ENCODE measurements at regions not wholly inside any gene's neighbourhood (a gene's known extent, or its start where the extent isn't known, plus 50 kb on each side); places are given as distances from the start of the nearest gene placed in this dataset.

DNA sequence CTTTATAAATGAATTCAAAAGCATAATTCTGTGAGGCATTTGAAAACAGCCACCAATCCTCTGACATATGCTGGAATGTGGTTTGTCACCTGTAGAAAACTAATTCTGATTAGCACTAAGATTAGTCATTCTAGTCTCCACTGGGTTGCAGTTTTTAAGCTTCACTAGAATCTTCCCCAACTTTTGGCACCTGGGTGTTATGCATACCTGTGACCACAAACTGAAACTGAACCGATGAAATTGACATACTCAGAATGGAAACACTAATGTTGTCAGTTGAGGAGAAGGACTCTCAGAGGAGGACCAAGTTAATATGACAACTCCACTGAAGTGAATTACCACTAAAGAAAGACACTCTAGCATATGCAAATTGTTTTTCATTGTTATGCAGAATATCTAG, 285.8 kb upstream of the NEGR1 start:
- no peaks in the 10 kb centered on the region for H3K4me1 ChIP-seq (ENCODE audit: insufficient read depth, poor library complexity, severe bottlenecking)
- H3K36me3 ChIP-seq (ENCODE audit: low read depth) = no peaks in the 10 kb centered on the region
- no peaks in the 10 kb centered on the region for H3K27me3 ChIP-seq (ENCODE audit: insufficient read depth, poor library complexity, severe bottlenecking)
- DNase-seq (ENCODE audit: low spot score) (no peak), ATAC-seq (ENCODE audit: low read depth) (no peak)
- no peak overlapping the region for H3K4me3 ChIP-seq (ENCODE audit: severe bottlenecking)
- TF ChIP-seq, protein P1, sequence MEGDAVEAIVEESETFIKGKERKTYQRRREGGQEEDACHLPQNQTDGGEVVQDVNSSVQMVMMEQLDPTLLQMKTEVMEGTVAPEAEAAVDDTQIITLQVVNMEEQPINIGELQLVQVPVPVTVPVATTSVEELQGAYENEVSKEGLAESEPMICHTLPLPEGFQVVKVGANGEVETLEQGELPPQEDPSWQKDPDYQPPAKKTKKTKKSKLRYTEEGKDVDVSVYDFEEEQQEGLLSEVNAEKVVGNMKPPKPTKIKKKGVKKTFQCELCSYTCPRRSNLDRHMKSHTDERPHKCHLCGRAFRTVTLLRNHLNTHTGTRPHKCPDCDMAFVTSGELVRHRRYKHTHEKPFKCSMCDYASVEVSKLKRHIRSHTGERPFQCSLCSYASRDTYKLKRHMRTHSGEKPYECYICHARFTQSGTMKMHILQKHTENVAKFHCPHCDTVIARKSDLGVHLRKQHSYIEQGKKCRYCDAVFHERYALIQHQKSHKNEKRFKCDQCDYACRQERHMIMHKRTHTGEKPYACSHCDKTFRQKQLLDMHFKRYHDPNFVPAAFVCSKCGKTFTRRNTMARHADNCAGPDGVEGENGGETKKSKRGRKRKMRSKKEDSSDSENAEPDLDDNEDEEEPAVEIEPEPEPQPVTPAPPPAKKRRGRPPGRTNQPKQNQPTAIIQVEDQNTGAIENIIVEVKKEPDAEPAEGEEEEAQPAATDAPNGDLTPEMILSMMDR (IDR thresholded peaks at IDR 0.05; ENCODE audit: poor library complexity, severe bottlenecking) = no peak
- H3K27ac ChIP-seq (ENCODE audit: poor library complexity, severe bottlenecking) = no peak overlapping the region
- H3K9me3 ChIP-seq (ENCODE audit: severe bottlenecking) = no peaks in the 10 kb centered on the region

GRCh38 chr1:72567521-72567920, 285.2 kb upstream of the NEGR1 start:
- no peak overlapping the region for H3K27ac ChIP-seq (ENCODE audit: poor library complexity, severe bottlenecking)
- no peaks in the 10 kb centered on the region for H3K27me3 ChIP-seq (ENCODE audit: insufficient read depth, poor library complexity, severe bottlenecking)
- TF ChIP-seq, protein P1 (IDR thresholded peaks at IDR 0.05; ENCODE audit: poor library complexity, severe bottlenecking) = no peak
- no peaks in the 10 kb centered on the region for H3K36me3 ChIP-seq (ENCODE audit: low read depth)
- ATAC-seq (ENCODE audit: low read depth) (no peak), DNase-seq (ENCODE audit: low spot score) (no peak)
- no peak overlapping the region for H3K4me3 ChIP-seq (ENCODE audit: severe bottlenecking)
- no peaks in the 10 kb centered on the region for H3K9me3 ChIP-seq (ENCODE audit: severe bottlenecking)
- no peaks in the 10 kb centered on the region for H3K4me1 ChIP-seq (ENCODE audit: insufficient read depth, poor library complexity, severe bottlenecking)

DNA sequence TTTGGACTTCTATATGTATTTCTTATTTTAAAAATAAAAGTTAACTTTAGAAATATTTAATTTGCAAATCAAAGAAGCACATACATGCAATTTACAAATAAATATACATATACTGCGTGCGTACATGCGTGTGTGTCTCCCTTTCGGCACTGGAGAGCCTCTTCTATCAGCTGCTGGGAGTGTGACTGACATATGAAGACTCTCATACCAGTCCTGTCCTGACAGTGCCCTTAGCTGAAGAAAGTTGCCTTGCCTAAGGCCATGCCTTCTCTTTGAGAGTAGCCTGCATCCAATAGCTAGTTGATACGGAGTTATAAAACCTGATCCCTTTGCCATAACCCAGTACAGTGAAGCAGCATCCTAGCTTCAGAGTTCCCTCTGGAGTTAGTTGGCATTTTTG, 282.4 kb upstream of the NEGR1 start:
- Histone ChIP-seq H3K4me3 (ENCODE audit: severe bottlenecking) (no peak overlapping the region), H3K36me3 (ENCODE audit: low read depth) (no peaks in the 10 kb centered on the region), H3K27ac (ENCODE audit: poor library complexity, severe bottlenecking) (no peak overlapping the region), H3K27me3 (ENCODE audit: insufficient read depth, poor library complexity, severe bottlenecking) (no peaks in the 10 kb centered on the region), H3K9me3 (ENCODE audit: severe bottlenecking) (no peaks in the 10 kb centered on the region), H3K4me1 (ENCODE audit: insufficient read depth, poor library complexity, severe bottlenecking) (no peaks in the 10 kb centered on the region)
- TF ChIP-seq, protein P1 (IDR thresholded peaks at IDR 0.05; ENCODE audit: poor library complexity, severe bottlenecking) = no peak
- ATAC-seq (ENCODE audit: low read depth) (no peak), DNase-seq (ENCODE audit: low spot score) (no peak)

- no peaks in the 10 kb centered on the region for H3K27me3 ChIP-seq (ENCODE audit: insufficient read depth, poor library complexity, severe bottlenecking)
- no peak overlapping the region for H3K27ac ChIP-seq (ENCODE audit: poor library complexity, severe bottlenecking)
- no peak overlapping the region for H3K4me3 ChIP-seq (ENCODE audit: severe bottlenecking)
- TF ChIP-seq, protein P1 (IDR thresholded peaks at IDR 0.05; ENCODE audit: poor library complexity, severe bottlenecking) = no peak
- peak; percentile 50; the same call in 1 of the 3 replicates for ATAC-seq (ENCODE audit: low read depth)
- no peak for DNase-seq (ENCODE audit: low spot score)
- H3K4me1 ChIP-seq (ENCODE audit: insufficient read depth, poor library complexity, severe bottlenecking) = no peaks in the 10 kb centered on the region
- H3K9me3 ChIP-seq (ENCODE audit: severe bottlenecking) = no peaks in the 10 kb centered on the region
- no peaks in the 10 kb centered on the region for H3K36me3 ChIP-seq (ENCODE audit: low read depth)
Observed at GRCh38 chr1:72557446-72558049, 275.2 kb upstream of the NEGR1 start.

DNA sequence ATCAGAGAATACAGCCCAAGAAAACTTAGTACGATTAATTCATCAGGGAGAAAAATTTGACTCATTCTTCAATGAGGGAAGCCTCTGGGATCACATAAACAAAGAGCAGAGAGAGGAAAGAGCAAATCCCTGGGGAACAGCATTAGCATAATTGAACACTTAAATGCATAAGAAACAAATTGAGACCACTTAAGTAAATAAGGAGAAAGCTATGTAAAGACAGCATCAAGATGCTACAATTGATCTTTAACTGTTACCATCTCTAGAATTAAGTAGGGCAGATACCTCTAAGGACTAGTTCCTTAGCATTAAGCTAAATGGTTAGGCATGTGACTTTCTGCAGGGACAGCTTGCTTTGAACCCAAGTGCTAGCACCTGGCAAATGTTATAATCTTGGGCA, 265.1 kb upstream of the NEGR1 start:
- no peak for DNase-seq (ENCODE audit: low spot score)
- no peaks in the 10 kb centered on the region for H3K36me3 ChIP-seq (ENCODE audit: low read depth)
- no peak overlapping the region for H3K27ac ChIP-seq (ENCODE audit: poor library complexity, severe bottlenecking)
- H3K9me3 ChIP-seq (ENCODE audit: severe bottlenecking) = no peaks in the 10 kb centered on the region
- TF ChIP-seq, protein P1 (IDR thresholded peaks at IDR 0.05; ENCODE audit: poor library complexity, severe bottlenecking) = no peak
- no peaks in the 10 kb centered on the region for H3K4me1 ChIP-seq (ENCODE audit: insufficient read depth, poor library complexity, severe bottlenecking)
- ATAC-seq (ENCODE audit: low read depth) = no peak
- H3K4me3 ChIP-seq (ENCODE audit: severe bottlenecking) = no peak overlapping the region
- no peaks in the 10 kb centered on the region for H3K27me3 ChIP-seq (ENCODE audit: insufficient read depth, poor library complexity, severe bottlenecking)

Measured in RWPE2 (cell line).